ENCODE measurements at regions not wholly inside any gene's neighbourhood (a gene's known extent, or its start where the extent isn't known, plus 50 kb on each side); places are given as distances from the start of the nearest gene placed in this dataset.

GRCh38 chr7:142455392-142455791 is 197.5 kb upstream of the PRSS58 start:
- Histone ChIP-seq H3K9me3 (no peaks in the 10 kb centered on the region), H3K27ac (no peak overlapping the region), H3K4me1 (no peaks in the 10 kb centered on the region), H3K4me3 (no peak overlapping the region), H3K36me3 (no peaks in the 10 kb centered on the region), H3K27me3 (no peaks in the 10 kb centered on the region)
- no peak for DNase-seq
- TF ChIP-seq, protein P1, sequence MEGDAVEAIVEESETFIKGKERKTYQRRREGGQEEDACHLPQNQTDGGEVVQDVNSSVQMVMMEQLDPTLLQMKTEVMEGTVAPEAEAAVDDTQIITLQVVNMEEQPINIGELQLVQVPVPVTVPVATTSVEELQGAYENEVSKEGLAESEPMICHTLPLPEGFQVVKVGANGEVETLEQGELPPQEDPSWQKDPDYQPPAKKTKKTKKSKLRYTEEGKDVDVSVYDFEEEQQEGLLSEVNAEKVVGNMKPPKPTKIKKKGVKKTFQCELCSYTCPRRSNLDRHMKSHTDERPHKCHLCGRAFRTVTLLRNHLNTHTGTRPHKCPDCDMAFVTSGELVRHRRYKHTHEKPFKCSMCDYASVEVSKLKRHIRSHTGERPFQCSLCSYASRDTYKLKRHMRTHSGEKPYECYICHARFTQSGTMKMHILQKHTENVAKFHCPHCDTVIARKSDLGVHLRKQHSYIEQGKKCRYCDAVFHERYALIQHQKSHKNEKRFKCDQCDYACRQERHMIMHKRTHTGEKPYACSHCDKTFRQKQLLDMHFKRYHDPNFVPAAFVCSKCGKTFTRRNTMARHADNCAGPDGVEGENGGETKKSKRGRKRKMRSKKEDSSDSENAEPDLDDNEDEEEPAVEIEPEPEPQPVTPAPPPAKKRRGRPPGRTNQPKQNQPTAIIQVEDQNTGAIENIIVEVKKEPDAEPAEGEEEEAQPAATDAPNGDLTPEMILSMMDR (IDR thresholded peaks at IDR 0.05), result no peak
- TF ChIP-seq POLR2A (IDR thresholded peaks at IDR 0.05), result no peak
- intact Hi-C loops (cut with DNase I; ENCODE audit: low total_unique reads), result no loop called here

- intact Hi-C loops (cut with DNase I; ENCODE audit: low total_unique reads), result no loop called here
- no peaks in the 10 kb centered on the region for H3K9me3 ChIP-seq
- H3K4me3 ChIP-seq, result no peak overlapping the region
- DNase-seq, result no peak
- no peak overlapping the region for H3K27ac ChIP-seq
- H3K36me3 ChIP-seq, result no peaks in the 10 kb centered on the region
- TF ChIP-seq, protein P1 (IDR thresholded peaks at IDR 0.05), result no peak
- no peak for TF ChIP-seq POLR2A (IDR thresholded peaks at IDR 0.05)
- no peaks in the 10 kb centered on the region for H3K27me3 ChIP-seq
- H3K4me1 ChIP-seq, result no peaks in the 10 kb centered on the region
These were observed 197.0 kb upstream of the PRSS58 start for GRCh38 chr7:142454862-142455261.

DNA sequence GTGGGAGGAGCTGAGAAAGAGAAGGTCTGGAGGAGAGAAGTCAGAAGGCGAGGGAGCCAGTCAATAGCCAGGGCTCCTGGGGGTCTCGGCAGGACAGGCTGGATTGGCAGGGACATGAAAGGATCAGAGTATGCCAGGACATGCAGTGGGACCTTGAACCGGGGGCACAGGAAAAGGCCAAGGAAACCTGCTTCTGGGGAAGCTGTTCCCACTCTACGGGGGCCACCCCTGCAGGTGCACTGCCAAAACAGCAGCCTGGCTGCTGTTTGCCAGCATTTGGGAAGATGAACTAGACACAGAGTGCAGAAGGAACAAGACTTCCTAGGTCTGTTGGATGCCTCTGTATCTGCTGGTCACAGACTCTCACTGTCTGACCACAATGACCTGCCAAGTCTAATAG is 194.9 kb upstream of the PRSS58 start:
- H3K27me3 ChIP-seq, result no peaks in the 10 kb centered on the region
- intact Hi-C loops (cut with DNase I; ENCODE audit: low total_unique reads), result no loop called here
- no peaks in the 10 kb centered on the region for H3K9me3 ChIP-seq
- no peaks in the 10 kb centered on the region for H3K36me3 ChIP-seq
- TF ChIP-seq, protein P1 (IDR thresholded peaks at IDR 0.05), result no peak
- no peak for TF ChIP-seq POLR2A (IDR thresholded peaks at IDR 0.05)
- no peaks in the 10 kb centered on the region for H3K4me1 ChIP-seq
- no peak overlapping the region for H3K27ac ChIP-seq
- no peak overlapping the region for H3K4me3 ChIP-seq
- no peak for DNase-seq

GRCh38 chr7:142451817-142452216 is 194.0 kb upstream of the PRSS58 start:
- Histone ChIP-seq H3K27ac (no peak overlapping the region), H3K4me1 (no peaks in the 10 kb centered on the region), H3K9me3 (no peaks in the 10 kb centered on the region), H3K27me3 (no peaks in the 10 kb centered on the region), H3K36me3 (no peaks in the 10 kb centered on the region), H3K4me3 (no peak overlapping the region)
- no peak for DNase-seq
- intact Hi-C loops (cut with DNase I; ENCODE audit: low total_unique reads), result no loop called here
- TF ChIP-seq POLR2A (IDR thresholded peaks at IDR 0.05), result no peak
- TF ChIP-seq, protein P1 (IDR thresholded peaks at IDR 0.05), result no peak

DNA sequence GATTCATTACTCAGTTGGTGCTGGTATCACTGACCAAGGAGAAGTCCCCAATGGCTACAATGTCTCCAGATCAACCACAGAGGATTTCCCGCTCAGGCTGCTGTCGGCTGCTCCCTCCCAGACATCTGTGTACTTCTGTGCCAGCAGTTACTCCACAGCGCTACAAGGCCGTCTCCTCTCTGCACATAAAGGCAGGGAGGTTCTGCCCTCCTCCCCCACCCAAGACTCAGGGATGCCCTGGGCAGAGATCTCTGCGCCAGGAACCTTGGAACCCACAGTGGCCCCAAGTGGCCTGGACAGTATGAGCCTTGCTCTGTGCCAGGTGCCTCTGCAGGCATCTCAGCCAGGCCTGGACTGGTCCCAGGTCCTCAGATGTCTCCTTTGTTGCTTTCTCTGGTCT is 193.4 kb upstream of the PRSS58 start:
- TF ChIP-seq POLR2A (IDR thresholded peaks at IDR 0.05), result no peak
- Histone ChIP-seq H3K9me3 (no peaks in the 10 kb centered on the region), H3K27me3 (no peaks in the 10 kb centered on the region), H3K4me1 (no peaks in the 10 kb centered on the region), H3K4me3 (no peak overlapping the region), H3K27ac (no peak overlapping the region), H3K36me3 (no peaks in the 10 kb centered on the region)
- intact Hi-C loops (cut with DNase I; ENCODE audit: low total_unique reads), result no loop called here
- no peak for DNase-seq

- Histone ChIP-seq H3K4me3 (no peak overlapping the region), H3K9me3 (no peaks in the 10 kb centered on the region), H3K4me1 (no peaks in the 10 kb centered on the region), H3K27ac (no peak overlapping the region), H3K36me3 (no peaks in the 10 kb centered on the region), H3K27me3 (no peaks in the 10 kb centered on the region)
- TF ChIP-seq POLR2A (IDR thresholded peaks at IDR 0.05), result no peak
- TF ChIP-seq, protein P1 (IDR thresholded peaks at IDR 0.05), result no peak
- intact Hi-C loops (cut with DNase I; ENCODE audit: low total_unique reads), result no loop called here
- DNase-seq, result no peak
These were observed 192.8 kb upstream of the PRSS58 start for GRCh38 chr7:142450695-142451094.
